Ishikawa (cell line): ENCODE measurements at regions not wholly inside any gene's neighbourhood (a gene's known extent, or its start where the extent isn't known, plus 50 kb on each side); places are given as distances from the start of the nearest gene placed in this dataset.

ENCODE experiments used
- CREB1 ChIP-seq: IDR thresholded peaks from 2 replicates; pipeline ENCODE4 v1.6.1; 2012; ENCODE audit warnings: low read depth
- EP300 ChIP-seq: IDR thresholded peaks from 2 replicates; pipeline ENCODE4 v1.6.1; 2012; ENCODE audit warnings: borderline replicate concordance
- REST ChIP-seq: IDR thresholded peaks from 2 replicates; pipeline ENCODE4 v1.6.1; 2012; ENCODE audit warnings: low read depth, mild to moderate bottlenecking
- YY1 ChIP-seq: IDR thresholded peaks from 2 replicates; pipeline ENCODE4 v1.6.1; 2012; ENCODE audit warnings: low read depth
- ZBTB7A ChIP-seq: IDR thresholded peaks from 2 replicates; pipeline ENCODE4 v1.6.1; 2012; ENCODE audit warnings: low read depth

- TF ChIP-seq REST (no peak), CREB1 (no peak), EP300 (no peak), ZBTB7A (no peak), YY1 (no peak)
These were observed 340.1 kb downstream of the EIPR1 start for GRCh38 chr2:3037196-3038194.
